ENCODE measurements at regions not wholly inside any gene's neighbourhood (a gene's known extent, or its start where the extent isn't known, plus 50 kb on each side); places are given as distances from the start of the nearest gene placed in this dataset.

- H3K27me3 ChIP-seq, result no peaks in the 10 kb centered on the region
- H3K27ac ChIP-seq, result no peak overlapping the region
- DNase-seq (no peak), ATAC-seq (ENCODE audit: low FRiP score in 2 of 2) (no peak)
- WGBS, 2 donors, result 96 to 97% methylated on average over 4 of the region's 4 CpGs
- H3K9me3 ChIP-seq, result no peaks in the 10 kb centered on the region
- no peak overlapping the region for H3K4me3 ChIP-seq
- no peak for TF ChIP-seq POLR2AphosphoS5 (IDR thresholded peaks at IDR 0.05)
- TF ChIP-seq, protein P1, sequence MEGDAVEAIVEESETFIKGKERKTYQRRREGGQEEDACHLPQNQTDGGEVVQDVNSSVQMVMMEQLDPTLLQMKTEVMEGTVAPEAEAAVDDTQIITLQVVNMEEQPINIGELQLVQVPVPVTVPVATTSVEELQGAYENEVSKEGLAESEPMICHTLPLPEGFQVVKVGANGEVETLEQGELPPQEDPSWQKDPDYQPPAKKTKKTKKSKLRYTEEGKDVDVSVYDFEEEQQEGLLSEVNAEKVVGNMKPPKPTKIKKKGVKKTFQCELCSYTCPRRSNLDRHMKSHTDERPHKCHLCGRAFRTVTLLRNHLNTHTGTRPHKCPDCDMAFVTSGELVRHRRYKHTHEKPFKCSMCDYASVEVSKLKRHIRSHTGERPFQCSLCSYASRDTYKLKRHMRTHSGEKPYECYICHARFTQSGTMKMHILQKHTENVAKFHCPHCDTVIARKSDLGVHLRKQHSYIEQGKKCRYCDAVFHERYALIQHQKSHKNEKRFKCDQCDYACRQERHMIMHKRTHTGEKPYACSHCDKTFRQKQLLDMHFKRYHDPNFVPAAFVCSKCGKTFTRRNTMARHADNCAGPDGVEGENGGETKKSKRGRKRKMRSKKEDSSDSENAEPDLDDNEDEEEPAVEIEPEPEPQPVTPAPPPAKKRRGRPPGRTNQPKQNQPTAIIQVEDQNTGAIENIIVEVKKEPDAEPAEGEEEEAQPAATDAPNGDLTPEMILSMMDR (IDR thresholded peaks at IDR 0.05), result no peak
- no peaks in the 10 kb centered on the region for H3K36me3 ChIP-seq
- peaks cover 6 to 9% (median 7%) of the 10 kb centered on the region in 4 donors for H3K4me1 ChIP-seq
These were observed 192.9 kb downstream of the NRIP1 start for GRCh38 chr21:14871861-14872260.

GRCh38 chr21:14870853-14871149 lies 194.0 kb downstream of the NRIP1 start:
- DNase-seq, result no peak
- Histone ChIP-seq H3K9me3 (no peaks in the 10 kb centered on the region), H3K27ac (no peak overlapping the region), H3K27me3 (no peaks in the 10 kb centered on the region), H3K4me1 (peaks cover 6 to 13% (median 8%) of the 10 kb centered on the region in 4 donors), H3K36me3 (no peaks in the 10 kb centered on the region), H3K4me3 (no peak overlapping the region)
- no peak for ATAC-seq (ENCODE audit: low FRiP score in 2 of 2)
- TF ChIP-seq POLR2A (IDR thresholded peaks at IDR 0.05) (no peak), POLR2AphosphoS5 (IDR thresholded peaks at IDR 0.05) (no peak)
- WGBS, 2 donors, result 72 to 84% methylated on average over 2 of the region's 2 CpGs

GRCh38 chr21:14869984-14870852 lies 194.6 kb downstream of the NRIP1 start:
- peaks cover 6 to 13% (median 8%) of the 10 kb centered on the region in 4 donors for H3K4me1 ChIP-seq
- no peak for TF ChIP-seq POLR2A (IDR thresholded peaks at IDR 0.05)
- TF ChIP-seq, protein P1 (IDR thresholded peaks at IDR 0.05), result no peak
- ATAC-seq (ENCODE audit: low FRiP score in 2 of 2) (no peak), DNase-seq (no peak)
- H3K9me3 ChIP-seq, result no peaks in the 10 kb centered on the region
- WGBS, 2 donors, result 50 to 57% methylated on average over 5 of the region's 5 CpGs
- no peaks in the 10 kb centered on the region for H3K27me3 ChIP-seq
- no peak overlapping the region for H3K4me3 ChIP-seq
- no peaks in the 10 kb centered on the region for H3K36me3 ChIP-seq
- H3K27ac ChIP-seq, result no peak overlapping the region

GRCh38 chr21:14866859-14867765 lies 197.7 kb downstream of the NRIP1 start:
- no peak for DNase-seq
- no peak for TF ChIP-seq POLR2AphosphoS5 (IDR thresholded peaks at IDR 0.05)
- TF ChIP-seq POLR2A (IDR thresholded peaks at IDR 0.05), result no peak
- no peak for TF ChIP-seq EP300 (IDR thresholded peaks at IDR 0.05)
- TF ChIP-seq, protein P1 (IDR thresholded peaks at IDR 0.05), result no peak
- Histone ChIP-seq H3K4me1 (peaks cover 6 to 20% (median 10%) of the 10 kb centered on the region in 4 donors), H3K36me3 (no peaks in the 10 kb centered on the region), H3K4me3 (no peak overlapping the region), H3K27me3 (no peaks in the 10 kb centered on the region), H3K9me3 (no peaks in the 10 kb centered on the region), H3K27ac (no peak overlapping the region)
- 92 to 94% methylated on average over 3 of the region's 3 CpGs for WGBS, 2 donors
- ATAC-seq (ENCODE audit: low FRiP score in 2 of 2), result no peak

DNA sequence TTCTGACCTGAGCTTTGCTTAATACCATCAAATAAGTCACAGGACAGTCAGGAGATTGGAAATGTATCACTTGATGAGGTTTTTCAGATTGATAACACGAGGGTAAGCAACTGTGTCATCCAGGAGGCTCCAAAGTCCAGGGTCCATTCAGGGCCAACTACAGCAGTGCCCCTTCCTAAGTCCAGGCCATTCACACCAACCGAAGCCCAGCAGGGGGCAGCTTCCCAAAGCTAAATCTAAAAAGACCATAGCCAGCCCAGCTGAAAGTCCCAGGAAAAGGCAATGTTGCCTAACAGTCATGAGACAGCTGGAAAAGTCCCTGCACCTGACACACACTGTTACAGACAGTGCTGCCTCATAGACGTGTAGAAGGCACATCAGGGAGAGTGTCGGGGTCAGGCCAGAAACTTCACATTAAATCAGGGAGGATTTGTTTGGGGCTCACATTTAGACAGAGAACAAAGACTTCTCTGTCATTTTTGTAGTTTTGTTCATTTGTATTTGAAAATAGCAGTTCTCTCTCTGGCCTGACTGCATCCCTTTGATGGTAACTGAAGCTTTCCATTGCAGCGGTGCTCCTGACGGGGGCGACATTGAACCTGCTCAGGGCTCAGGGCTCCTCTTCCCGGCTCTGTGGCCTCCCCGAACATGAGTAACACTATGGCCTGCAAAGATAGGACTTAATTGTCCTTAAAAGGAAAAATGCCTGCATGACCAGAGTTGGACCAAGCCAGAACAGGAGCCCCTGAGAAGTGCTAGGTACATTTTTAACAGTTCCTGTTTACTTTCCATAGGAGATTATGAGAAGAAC lies 200.4 kb downstream of the NRIP1 start:
- Histone ChIP-seq H3K4me3 (no peak overlapping the region), H3K36me3 (no peaks in the 10 kb centered on the region), H3K9me3 (no peaks in the 10 kb centered on the region), H3K27me3 (no peaks in the 10 kb centered on the region), H3K27ac (no peak overlapping the region), H3K4me1 (peaks cover 6 to 20% (median 10%) of the 10 kb centered on the region in 4 donors)
- 51 to 55% methylated on average over 8 to 9 of the region's 9 CpGs for WGBS, 2 donors
- DNase-seq, result peak in 1 of 2 donors; percentile 67
- no peak for TF ChIP-seq POLR2AphosphoS5 (IDR thresholded peaks at IDR 0.05)
- TF ChIP-seq, protein P1 (IDR thresholded peaks at IDR 0.05), result peak; percentile 24 to 45 (median 31)
- peak in 1 of 4 donors; percentile 48 for TF ChIP-seq EP300 (IDR thresholded peaks at IDR 0.05)
- ATAC-seq (ENCODE audit: low FRiP score in 2 of 2), result peak; percentile 85 to 86
